Skeletal muscle tissue (tissue), 3 donors: ENCODE measurements at regions not wholly inside any gene's neighbourhood (a gene's known extent, or its start where the extent isn't known, plus 50 kb on each side); places are given as distances from the start of the nearest gene placed in this dataset.

Experiments used
- H3K27ac ChIP-seq: one replicate; pipeline ENCODE4 v1.7.0; 2013; ENCODE audit warnings: mild to moderate bottlenecking, low read depth, low read length, inconsistent platforms
- H3K27me3 ChIP-seq, 3 donors: one replicate each; pipeline ENCODE4 v1.7.0; 2013; ENCODE audit warnings: low read length in 3 of 3; ENCODE audit not compliant: control insufficient read depth in 3 of 3, insufficient read depth in 3 of 3
- H3K36me3 ChIP-seq, 3 donors: one replicate each; pipeline ENCODE4 v1.7.0; 2013; ENCODE audit warnings: low read length in 3 of 3; ENCODE audit not compliant: control insufficient read depth in 3 of 3, insufficient read depth in 3 of 3
- H3K4me1 ChIP-seq, 3 donors: one replicate each; pipeline ENCODE4 v1.7.0; 2013; ENCODE audit warnings: low read length in 3 of 3, mild to moderate bottlenecking in 3 of 3; ENCODE audit not compliant: control insufficient read depth in 3 of 3, insufficient read depth in 3 of 3
- H3K4me3 ChIP-seq, 3 donors: one replicate each; pipeline ENCODE4 v1.7.0; 2013; ENCODE audit warnings: low read length in 3 of 3
- H3K9ac ChIP-seq, 3 donors: one replicate each; pipeline ENCODE4 v1.7.0; 2013; ENCODE audit warnings: low read length in 3 of 3, mild to moderate bottlenecking in 3 of 3, moderate library complexity in 2 of 3, low read depth in 1 of 3
- H3K9me3 ChIP-seq, 3 donors: one replicate each; pipeline ENCODE4 v1.7.0; 2013; ENCODE audit warnings: low read length in 3 of 3; ENCODE audit not compliant: control insufficient read depth in 3 of 3
- donor health status: Osteomylitis.

DNA sequence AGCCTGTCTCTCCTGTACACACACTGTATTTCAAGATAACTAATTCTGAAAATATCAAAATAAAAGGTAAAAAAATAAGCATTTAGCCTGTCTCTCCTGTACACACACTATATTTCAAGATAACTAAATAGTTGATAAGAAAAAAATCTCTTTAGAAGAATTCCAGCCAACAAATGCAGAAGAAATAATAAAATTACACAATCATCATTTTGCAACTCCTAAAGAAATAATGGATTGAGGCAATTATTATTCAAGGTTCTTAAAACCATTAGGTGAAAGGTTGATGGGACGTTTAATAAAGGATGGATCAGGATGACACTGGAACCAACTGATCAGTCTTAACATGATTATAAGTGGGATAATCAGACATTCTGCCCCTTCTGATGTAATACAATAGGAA lies 148.0 kb upstream of the FN1 start:
- Histone ChIP-seq H3K4me1 (no peaks in the 10 kb centered on the region), H3K9me3 (no peaks in the 10 kb centered on the region), H3K27me3 (no peaks in the 10 kb centered on the region), H3K4me3 (no peak overlapping the region), H3K36me3 (no peaks in the 10 kb centered on the region), H3K9ac (no peak overlapping the region), H3K27ac (no peak overlapping the region)

DNA sequence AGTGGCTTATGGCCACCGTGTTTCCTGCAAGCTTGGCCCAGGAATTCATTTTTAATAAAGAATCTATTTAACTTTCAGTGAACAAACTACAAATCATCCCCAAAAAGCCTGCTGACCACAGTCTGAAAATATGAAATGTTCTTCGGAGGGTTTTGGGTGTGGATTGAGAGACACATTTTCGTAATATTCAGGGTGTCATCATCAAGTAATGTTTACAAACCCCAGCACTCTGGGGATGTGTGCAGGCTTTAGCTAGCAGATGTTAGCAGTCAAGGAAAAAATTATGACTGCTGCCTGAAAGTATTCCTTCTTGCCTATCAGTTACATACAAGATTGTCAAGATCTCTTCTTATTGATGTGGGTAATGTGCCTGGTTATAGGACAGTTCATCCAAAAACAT lies 143.9 kb upstream of the FN1 start:
- no peak overlapping the region for H3K9ac ChIP-seq
- no peak overlapping the region for H3K27ac ChIP-seq
- H3K36me3 ChIP-seq: no peaks in the 10 kb centered on the region
- no peaks in the 10 kb centered on the region for H3K9me3 ChIP-seq
- H3K27me3 ChIP-seq: no peaks in the 10 kb centered on the region
- no peaks in the 10 kb centered on the region for H3K4me1 ChIP-seq
- no peak overlapping the region for H3K4me3 ChIP-seq

GRCh38 chr2:215577356-215577755 lies 141.5 kb upstream of the FN1 start:
- Histone ChIP-seq H3K9me3 (no peaks in the 10 kb centered on the region), H3K9ac (no peak overlapping the region), H3K4me3 (no peak overlapping the region), H3K36me3 (no peaks in the 10 kb centered on the region), H3K4me1 (no peaks in the 10 kb centered on the region), H3K27me3 (no peaks in the 10 kb centered on the region), H3K27ac (no peak overlapping the region)

GRCh38 chr2:215576572-215576971 lies 140.7 kb upstream of the FN1 start:
- Histone ChIP-seq H3K9ac (no peak overlapping the region), H3K36me3 (no peaks in the 10 kb centered on the region), H3K4me1 (no peaks in the 10 kb centered on the region), H3K9me3 (no peaks in the 10 kb centered on the region), H3K4me3 (no peak overlapping the region), H3K27me3 (no peaks in the 10 kb centered on the region), H3K27ac (no peak overlapping the region)

DNA sequence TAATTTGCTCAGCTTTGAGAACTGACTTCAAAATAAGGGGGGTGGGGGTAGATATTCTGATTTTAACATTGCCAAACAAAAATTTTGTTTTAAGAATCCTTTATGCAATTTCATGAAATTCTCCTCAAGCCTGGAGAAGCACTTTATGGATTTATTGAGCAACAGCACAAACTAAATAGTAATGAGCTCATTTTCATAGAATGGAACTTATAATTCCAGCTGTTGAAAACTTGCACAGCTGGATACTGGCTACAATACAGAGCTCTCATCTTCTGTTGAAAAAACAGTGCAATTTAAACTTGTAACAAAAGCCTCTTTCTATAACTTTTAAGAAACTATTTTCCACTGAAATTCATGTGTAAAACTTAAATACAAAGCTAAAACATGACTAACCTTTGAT lies 137.6 kb upstream of the FN1 start:
- no peak overlapping the region for H3K9ac ChIP-seq
- H3K9me3 ChIP-seq: no peaks in the 10 kb centered on the region
- no peak overlapping the region for H3K27ac ChIP-seq
- no peaks in the 10 kb centered on the region for H3K4me1 ChIP-seq
- H3K4me3 ChIP-seq: no peak overlapping the region
- no peaks in the 10 kb centered on the region for H3K36me3 ChIP-seq
- H3K27me3 ChIP-seq: no peaks in the 10 kb centered on the region

DNA sequence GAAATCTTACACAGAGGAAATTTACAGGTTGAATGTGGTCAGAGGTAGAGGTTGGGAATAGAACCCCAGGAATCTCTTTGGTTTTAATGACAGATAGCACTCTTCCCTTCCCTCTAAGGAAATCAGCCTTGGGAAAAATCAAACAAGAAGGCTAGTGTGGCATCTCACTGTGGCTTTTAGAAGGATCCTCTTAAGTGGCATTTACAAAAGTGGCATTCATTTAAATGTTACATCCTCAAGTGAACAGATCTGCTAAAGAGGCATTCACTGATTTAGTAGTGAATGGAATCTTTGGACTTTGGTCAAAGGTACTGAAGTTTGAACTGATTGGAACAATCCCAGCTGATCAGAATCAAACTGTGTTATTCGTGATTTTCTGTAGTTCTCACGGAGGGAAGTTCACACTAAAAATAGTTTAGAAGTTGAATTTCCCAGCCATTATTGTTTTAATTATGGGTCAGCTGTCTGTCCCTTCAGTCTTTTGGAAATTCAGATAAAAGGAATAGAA lies 136.5 kb upstream of the FN1 start:
- Histone ChIP-seq H3K27me3 (no peaks in the 10 kb centered on the region), H3K9me3 (no peaks in the 10 kb centered on the region), H3K27ac (no peak overlapping the region), H3K36me3 (no peaks in the 10 kb centered on the region), H3K4me3 (no peak overlapping the region), H3K9ac (no peak overlapping the region), H3K4me1 (no peaks in the 10 kb centered on the region)

GRCh38 chr2:215571689-215572088 lies 135.8 kb upstream of the FN1 start:
- no peak overlapping the region for H3K4me3 ChIP-seq
- H3K36me3 ChIP-seq: no peaks in the 10 kb centered on the region
- no peaks in the 10 kb centered on the region for H3K27me3 ChIP-seq
- no peaks in the 10 kb centered on the region for H3K4me1 ChIP-seq
- no peak overlapping the region for H3K27ac ChIP-seq
- H3K9ac ChIP-seq: no peak overlapping the region
- H3K9me3 ChIP-seq: no peaks in the 10 kb centered on the region

- Histone ChIP-seq H3K9ac (no peak overlapping the region), H3K9me3 (no peaks in the 10 kb centered on the region), H3K4me3 (no peak overlapping the region), H3K27me3 (no peaks in the 10 kb centered on the region), H3K36me3 (no peaks in the 10 kb centered on the region), H3K4me1 (no peaks in the 10 kb centered on the region), H3K27ac (no peak overlapping the region)
These were observed 131.6 kb upstream of the FN1 start for GRCh38 chr2:215567504-215567903.

DNA sequence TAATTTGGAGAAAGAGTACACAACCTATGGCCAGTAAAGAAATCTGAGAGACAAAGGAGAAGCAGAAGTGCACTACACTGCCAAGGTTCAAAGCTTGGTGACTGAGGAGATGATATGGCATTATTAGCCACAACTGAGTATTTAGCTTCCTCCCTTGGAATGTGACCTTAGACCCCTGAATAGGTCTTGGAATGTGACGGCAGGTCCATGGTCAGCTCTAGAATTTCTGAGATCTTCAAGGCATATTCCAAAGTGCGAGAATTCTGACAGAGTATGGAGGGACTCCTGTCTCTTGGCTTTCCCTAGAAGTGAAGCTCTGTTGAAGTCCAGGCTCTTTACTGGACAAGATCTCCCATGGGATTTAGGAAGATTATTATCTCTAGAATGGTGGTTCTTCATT lies 130.0 kb upstream of the FN1 start:
- Histone ChIP-seq H3K4me3 (no peak overlapping the region), H3K27me3 (no peaks in the 10 kb centered on the region), H3K9me3 (no peaks in the 10 kb centered on the region), H3K27ac (no peak overlapping the region), H3K36me3 (no peaks in the 10 kb centered on the region), H3K4me1 (no peaks in the 10 kb centered on the region), H3K9ac (no peak overlapping the region)

GRCh38 chr2:215557701-215558100 lies 121.8 kb upstream of the FN1 start:
- H3K9me3 ChIP-seq: no peaks in the 10 kb centered on the region
- H3K36me3 ChIP-seq: no peaks in the 10 kb centered on the region
- H3K9ac ChIP-seq: no peak overlapping the region
- no peak overlapping the region for H3K27ac ChIP-seq
- no peaks in the 10 kb centered on the region for H3K27me3 ChIP-seq
- no peaks in the 10 kb centered on the region for H3K4me1 ChIP-seq
- H3K4me3 ChIP-seq: no peak overlapping the region

DNA sequence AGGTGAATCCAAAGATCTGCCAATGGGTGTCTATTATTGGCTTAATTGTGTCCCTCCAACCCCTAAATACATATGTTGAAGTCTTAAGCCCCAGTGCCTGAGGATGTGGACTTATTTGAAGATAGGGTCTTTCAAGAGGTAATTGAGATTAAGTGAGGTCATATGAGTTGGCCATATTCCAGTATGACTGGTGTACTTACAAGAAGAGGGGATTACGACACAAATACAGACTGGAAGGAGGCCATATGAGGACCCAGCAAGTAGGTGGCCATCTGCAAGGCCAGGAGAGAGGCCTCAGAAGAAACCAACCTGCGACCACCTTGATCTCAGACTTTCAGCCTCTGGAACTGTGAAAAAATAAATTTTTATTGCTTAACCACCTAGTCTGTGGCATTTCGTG lies 121.1 kb upstream of the FN1 start:
- H3K27me3 ChIP-seq: no peaks in the 10 kb centered on the region
- H3K4me1 ChIP-seq: no peaks in the 10 kb centered on the region
- H3K9ac ChIP-seq: no peak overlapping the region
- no peak overlapping the region for H3K27ac ChIP-seq
- no peaks in the 10 kb centered on the region for H3K9me3 ChIP-seq
- H3K36me3 ChIP-seq: no peaks in the 10 kb centered on the region
- no peak overlapping the region for H3K4me3 ChIP-seq
